ENCODE measurements at regions not wholly inside any gene's neighbourhood (a gene's known extent, or its start where the extent isn't known, plus 50 kb on each side); places are given as distances from the start of the nearest gene placed in this dataset.

GRCh38 chr1:60298290-60298689 is 224.7 kb upstream of the C1orf87 start:
- Histone ChIP-seq H3K27me3 (no peaks in the 10 kb centered on the region), H3K9me3 (peaks cover 0 to 7% (median 0%) of the 10 kb centered on the region in 4 donors), H3K27ac (no peak overlapping the region), H3K4me3 (no peak overlapping the region), H3K4me1 (no peaks in the 10 kb centered on the region), H3K36me3 (no peaks in the 10 kb centered on the region)
- DNase-seq: no peak
- intact Hi-C loops (cut with DNase I): no loop called here
- 82 to 90% methylated on average over 3 of the region's 3 CpGs for WGBS, 2 donors
- TF ChIP-seq POLR2A (IDR thresholded peaks at IDR 0.05): no peak
- no peak for TF ChIP-seq EP300 (IDR thresholded peaks at IDR 0.05)
- no peak for TF ChIP-seq POLR2AphosphoS5 (IDR thresholded peaks at IDR 0.05)
- no peak for TF ChIP-seq CTCF (IDR thresholded peaks at IDR 0.05)

- no peaks in the 10 kb centered on the region for H3K36me3 ChIP-seq
- WGBS, 2 donors: 77 to 78% methylated on average over 2 of the region's 2 CpGs
- no peaks in the 10 kb centered on the region for H3K4me1 ChIP-seq
- no peak for DNase-seq
- H3K27ac ChIP-seq: no peak overlapping the region
- H3K4me3 ChIP-seq: no peak overlapping the region
- TF ChIP-seq CTCF (IDR thresholded peaks at IDR 0.05) (no peak), EP300 (IDR thresholded peaks at IDR 0.05) (no peak), POLR2A (IDR thresholded peaks at IDR 0.05) (no peak)
- H3K27me3 ChIP-seq: no peaks in the 10 kb centered on the region
- H3K9me3 ChIP-seq: peaks cover 0 to 3% (median 0%) of the 10 kb centered on the region in 4 donors
- intact Hi-C loops (cut with DNase I): no loop called here
These were observed 223.2 kb upstream of the C1orf87 start for GRCh38 chr1:60296794-60297193.

GRCh38 chr1:60292140-60292539 is 218.6 kb upstream of the C1orf87 start:
- TF ChIP-seq CTCF (IDR thresholded peaks at IDR 0.05) (no peak), EP300 (IDR thresholded peaks at IDR 0.05) (no peak)
- intact Hi-C loops (cut with DNase I): no loop called here
- H3K27me3 ChIP-seq: no peaks in the 10 kb centered on the region
- 81 to 82% methylated on average over 1 of the region's 1 CpG for WGBS, 2 donors
- no peaks in the 10 kb centered on the region for H3K4me1 ChIP-seq
- no peaks in the 10 kb centered on the region for H3K36me3 ChIP-seq
- H3K4me3 ChIP-seq: no peak overlapping the region
- DNase-seq: no peak
- H3K9me3 ChIP-seq: no peaks in the 10 kb centered on the region
- no peak overlapping the region for H3K27ac ChIP-seq

GRCh38 chr1:60290393-60290792 is 216.8 kb upstream of the C1orf87 start:
- H3K27me3 ChIP-seq: no peaks in the 10 kb centered on the region
- TF ChIP-seq CTCF (IDR thresholded peaks at IDR 0.05) (no peak), POLR2AphosphoS5 (IDR thresholded peaks at IDR 0.05) (no peak), EP300 (IDR thresholded peaks at IDR 0.05) (no peak), POLR2A (IDR thresholded peaks at IDR 0.05) (no peak)
- no peaks in the 10 kb centered on the region for H3K4me1 ChIP-seq
- no peak overlapping the region for H3K27ac ChIP-seq
- intact Hi-C loops (cut with DNase I): no loop called here
- DNase-seq: no peak
- no peaks in the 10 kb centered on the region for H3K9me3 ChIP-seq
- H3K36me3 ChIP-seq: no peaks in the 10 kb centered on the region
- 93 to 95% methylated on average over 6 of the region's 6 CpGs for WGBS, 2 donors
- H3K4me3 ChIP-seq: no peak overlapping the region

- Histone ChIP-seq H3K36me3 (no peaks in the 10 kb centered on the region), H3K4me3 (no peak overlapping the region), H3K4me1 (no peaks in the 10 kb centered on the region), H3K27ac (no peak overlapping the region), H3K27me3 (no peaks in the 10 kb centered on the region), H3K9me3 (no peaks in the 10 kb centered on the region)
- intact Hi-C loops (cut with DNase I): no loop called here
- DNase-seq: no peak
- WGBS, 2 donors: 65 to 86% methylated on average over 1 of the region's 1 CpG
- TF ChIP-seq POLR2AphosphoS5 (IDR thresholded peaks at IDR 0.05): no peak
These were observed 214.0 kb upstream of the C1orf87 start for GRCh38 chr1:60287536-60287935.
